Naive thymus-derived CD4-positive, alpha-beta T cell (primary cell): ENCODE measurements at regions not wholly inside any gene's neighbourhood (a gene's known extent, or its start where the extent isn't known, plus 50 kb on each side); places are given as distances from the start of the nearest gene placed in this dataset.

Experiments used
- ATAC-seq: fragments of 150-1000 bp; cut with Tn5 transposase; 2 replicates; pipeline ENCODE4 v1.10.0; 2021; ENCODE audit warnings: mild to moderate bottlenecking, moderate library complexity
- CTCF ChIA-PET: fragments of 350-600 bp; sonication (Branson Sonifier 250); formaldehyde crosslinking; loops from one replicate; lab custom pipeline; 2021; ENCODE audit warnings: antibody characterized with exemption; lab: Charles Lee
- POLR2A ChIA-PET: fragments of 350-600 bp; sonication (Branson Sonifier 250); formaldehyde crosslinking; loops from one replicate; lab custom pipeline; 2021; ENCODE audit warnings: antibody characterized with exemption, inconsistent platforms; lab: Charles Lee
- DNase-seq, 9 donors: peaks; one replicate each; pipeline versions ENCODE4 v3.0.0 to v3.0.0-alpha.2; 2020 to 2022; ENCODE audit warnings: mixed read lengths in 1 of 9
- H3K27ac ChIP-seq: one replicate; pipeline ENCODE4 v1.7.0; 2013; ENCODE audit warnings: mild to moderate bottlenecking, low read depth, low read length, moderate library complexity
- H3K27me3 ChIP-seq, 2 donors: one replicate each; pipeline ENCODE4 v1.7.0; 2013; ENCODE audit warnings: low read length in 2 of 2, mild to moderate bottlenecking in 2 of 2, moderate library complexity in 2 of 2; ENCODE audit not compliant: control insufficient read depth in 2 of 2, insufficient read depth in 2 of 2
- H3K36me3 ChIP-seq, 3 experiments: 1 replicate in 2 of 3; 2 replicates in 1 of 3; pipeline ENCODE4 v1.7.0; 2013; ENCODE audit warnings: low read length in 3 of 3, mild to moderate bottlenecking in 3 of 3, moderate library complexity in 1 of 3; ENCODE audit not compliant: insufficient read depth in 3 of 3, control insufficient read depth in 2 of 3
- H3K4me1 ChIP-seq, 2 donors: one replicate each; pipeline ENCODE4 v1.7.0; 2013; ENCODE audit warnings: low read length in 2 of 2, mild to moderate bottlenecking in 2 of 2, moderate library complexity in 1 of 2; ENCODE audit not compliant: control insufficient read depth in 2 of 2, insufficient read depth in 2 of 2
- H3K4me3 ChIP-seq: 2 replicates; pipeline ENCODE4 v1.7.0; 2013; ENCODE audit warnings: mild to moderate bottlenecking, low read length
- H3K9me3 ChIP-seq, 3 experiments: 1 replicate in 2 of 3; 2 replicates in 1 of 3; pipeline ENCODE4 v1.7.0; 2013; ENCODE audit warnings: low read length in 3 of 3; ENCODE audit not compliant: control insufficient read depth in 2 of 3
- H3K27ac Mint-ChIP-seq, 9 donors: one replicate each; pipeline ENCODE4 v1.8.0; 2020 to 2022; ENCODE audit warnings: mixed read lengths in 9 of 9, mild to moderate bottlenecking in 8 of 9, moderate library complexity in 5 of 9, inconsistent platforms in 2 of 9
- H3K27me3 Mint-ChIP-seq, 5 donors: one replicate each; pipeline ENCODE4 v1.8.0; 2021 to 2022; ENCODE audit warnings: mixed read lengths in 5 of 5, mild to moderate bottlenecking in 1 of 5
- H3K36me3 Mint-ChIP-seq, 5 donors: one replicate each; pipeline ENCODE4 v1.8.0; 2020 to 2022; ENCODE audit warnings: mixed read lengths in 5 of 5, mild to moderate bottlenecking in 3 of 5, inconsistent platforms in 1 of 5
- H3K4me1 Mint-ChIP-seq, 7 donors: one replicate each; pipeline ENCODE4 v1.8.0; 2020 to 2022; ENCODE audit warnings: mixed read lengths in 7 of 7, mild to moderate bottlenecking in 3 of 7, inconsistent platforms in 1 of 7
- H3K4me3 Mint-ChIP-seq, 10 donors: one replicate each; pipeline ENCODE4 v1.8.0; 2020 to 2022; ENCODE audit warnings: mild to moderate bottlenecking in 10 of 10, mixed read lengths in 10 of 10, moderate library complexity in 6 of 10, inconsistent platforms in 2 of 10
- H3K9me3 Mint-ChIP-seq, 11 donors: one replicate each; pipeline ENCODE4 v1.8.0; 2020 to 2022; ENCODE audit warnings: mixed read lengths in 11 of 11, mild to moderate bottlenecking in 4 of 11, inconsistent platforms in 1 of 11, moderate library complexity in 1 of 11
- intact Hi-C, 2 donors: fragments of 100-400 bp; cut with micrococcal nuclease; formaldehyde crosslinking; loops; one replicate each; pipeline ENCODE4 v1.15.1; 2023

DNA sequence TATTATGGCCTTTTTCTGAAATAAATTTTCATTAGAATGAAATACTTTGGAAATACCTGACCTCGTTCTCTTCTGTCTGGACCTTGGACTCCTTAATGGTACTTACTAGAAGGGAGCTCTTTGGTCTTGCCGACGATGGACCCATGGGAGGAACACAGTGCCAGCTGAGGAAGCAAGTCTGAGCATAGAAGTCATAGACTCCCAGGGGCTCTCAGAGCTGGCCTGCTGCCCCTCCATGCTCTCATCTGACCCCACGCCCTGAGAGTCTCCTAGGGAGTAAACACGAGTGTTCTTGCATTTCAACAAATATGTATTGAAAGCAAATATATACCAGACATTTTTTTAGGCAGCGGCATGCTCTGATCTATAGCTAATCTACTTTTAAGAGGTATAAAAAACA is 87.8 kb downstream of the PLEKHG1 start:
- Mint-ChIP-seq H3K36me3 (no peaks in the 10 kb centered on the region), H3K27ac (peak overlapping the region in 1 of 9 donors; percentile 39), H3K4me3 (no peak overlapping the region), H3K27me3 (peaks cover 0 to 9% (median 5%) of the 10 kb centered on the region in 5 donors), H3K4me1 (no peaks in the 10 kb centered on the region), H3K9me3 (no peaks in the 10 kb centered on the region)
- no peaks in the 10 kb centered on the region for H3K9me3 ChIP-seq
- ChIA-PET CTCF (interaction anchor here (0.6 kb wide), 1 partner anchor 733 kb away, joined by 4 read pairs; no protein-coding TSS in a partner anchor), POLR2A (no interaction called here)
- H3K36me3 ChIP-seq, result no peaks in the 10 kb centered on the region
- ATAC-seq (no peak), DNase-seq (no peak)
- intact Hi-C loops, result no loop called here
- H3K4me3 ChIP-seq, result no peak overlapping the region
- no peaks in the 10 kb centered on the region for H3K4me1 ChIP-seq
- no peak overlapping the region for H3K27ac ChIP-seq
- H3K27me3 ChIP-seq, result no peaks in the 10 kb centered on the region

DNA sequence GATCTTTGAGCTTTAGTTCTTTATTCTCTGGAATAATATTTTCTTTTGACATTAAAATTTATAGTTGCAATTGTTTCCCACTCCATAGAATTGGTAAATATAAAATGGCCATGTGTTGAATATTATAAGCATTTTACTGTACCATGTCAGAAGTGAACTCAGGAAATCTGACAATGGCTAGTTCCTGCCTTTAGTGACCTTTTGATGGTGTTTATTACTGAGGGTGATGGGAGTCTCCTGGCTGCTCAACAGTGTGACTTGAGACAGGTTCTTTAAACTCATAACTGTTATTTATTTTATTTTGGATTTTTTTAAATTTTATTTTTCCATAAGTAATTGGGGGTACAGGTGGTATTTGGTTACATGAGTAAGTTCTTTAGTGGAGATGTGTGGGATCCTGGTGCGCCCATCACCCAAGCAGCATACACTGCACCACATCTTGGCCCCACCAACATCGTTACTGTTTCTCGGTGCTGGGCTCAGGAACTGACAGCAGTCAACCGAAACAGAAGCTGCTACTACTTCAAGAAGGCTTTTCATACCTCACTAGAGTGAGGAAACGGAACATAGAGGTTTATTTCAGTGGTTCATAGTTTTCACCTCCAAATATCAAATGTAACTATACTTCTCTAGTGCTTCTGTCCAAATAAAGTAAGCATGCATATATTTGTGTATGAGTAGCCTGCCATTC is 90.4 kb downstream of the PLEKHG1 start:
- H3K4me3 ChIP-seq, result no peak overlapping the region

DNA sequence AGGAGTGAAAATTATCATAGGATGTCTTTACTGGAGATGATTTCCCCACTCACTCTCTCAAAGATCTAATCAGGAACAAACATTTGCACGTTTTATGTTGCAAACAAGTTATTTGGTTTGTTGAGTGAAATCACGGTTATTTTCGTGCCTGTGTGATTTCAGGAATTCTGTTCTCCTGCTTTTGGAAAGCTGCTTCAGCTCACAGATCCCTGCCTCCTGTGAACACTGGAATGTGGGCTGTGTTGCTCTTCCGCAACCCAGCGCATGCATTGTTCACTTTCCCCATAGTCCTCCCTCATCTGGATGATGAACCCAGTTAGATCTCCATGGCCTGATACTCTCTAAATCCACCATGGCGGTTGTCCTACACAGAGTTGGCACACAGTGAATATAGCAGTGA is 91.0 kb downstream of the PLEKHG1 start:
- no peaks in the 10 kb centered on the region for H3K4me1 ChIP-seq
- Mint-ChIP-seq H3K36me3 (no peaks in the 10 kb centered on the region), H3K27ac (no peak overlapping the region), H3K27me3 (peaks cover 0 to 8% (median 4%) of the 10 kb centered on the region in 5 donors), H3K4me3 (no peak overlapping the region), H3K9me3 (no peaks in the 10 kb centered on the region), H3K4me1 (no peaks in the 10 kb centered on the region)
- no peaks in the 10 kb centered on the region for H3K9me3 ChIP-seq
- no peak for DNase-seq
- no peak for ATAC-seq
- H3K27ac ChIP-seq, result no peak overlapping the region
- intact Hi-C loops, result no loop called here
- H3K27me3 ChIP-seq, result no peaks in the 10 kb centered on the region
- POLR2A ChIA-PET, result no interaction called here
- H3K4me3 ChIP-seq, result no peak overlapping the region
- CTCF ChIA-PET, result no interaction called here
- no peaks in the 10 kb centered on the region for H3K36me3 ChIP-seq

More for the DNA sequence above, 90.4 kb downstream of the PLEKHG1 start:
- H3K27ac ChIP-seq, result no peak overlapping the region
- POLR2A ChIA-PET, result no interaction called here
- intact Hi-C loops, result no loop called here
- H3K9me3 ChIP-seq, result no peaks in the 10 kb centered on the region
- DNase-seq (no peak), ATAC-seq (no peak)
- Mint-ChIP-seq H3K36me3 (no peaks in the 10 kb centered on the region), H3K4me1 (no peaks in the 10 kb centered on the region), H3K4me3 (no peak overlapping the region), H3K27ac (no peak overlapping the region), H3K9me3 (no peaks in the 10 kb centered on the region), H3K27me3 (peaks cover 0 to 5% (median 4%) of the 10 kb centered on the region in 5 donors)
- no peaks in the 10 kb centered on the region for H3K27me3 ChIP-seq
- H3K4me1 ChIP-seq, result no peaks in the 10 kb centered on the region
- H3K36me3 ChIP-seq, result no peaks in the 10 kb centered on the region
- CTCF ChIA-PET, result no interaction called here

DNA sequence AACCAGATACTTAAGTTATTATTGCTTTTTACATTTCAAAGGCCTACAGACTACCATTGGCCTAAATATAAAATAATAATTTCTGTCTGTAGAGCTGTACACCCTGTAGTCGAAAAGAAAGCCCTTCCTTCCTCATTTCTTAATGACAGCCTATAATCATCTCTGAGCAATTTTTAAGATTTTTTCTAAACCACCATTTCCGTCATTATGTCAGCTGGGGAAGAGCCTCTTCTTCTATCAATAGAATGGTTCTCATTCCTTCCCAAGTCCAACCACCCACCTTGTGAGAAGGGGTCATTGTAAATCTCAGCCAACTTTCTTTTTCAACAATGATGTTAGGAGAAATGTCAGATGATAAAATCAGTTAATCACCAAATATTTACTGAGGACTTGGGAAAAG is 91.8 kb downstream of the PLEKHG1 start:
- CTCF ChIA-PET, result no interaction called here
- Mint-ChIP-seq H3K36me3 (no peaks in the 10 kb centered on the region), H3K27ac (no peak overlapping the region), H3K4me1 (no peaks in the 10 kb centered on the region), H3K27me3 (peaks cover 0 to 10% (median 4%) of the 10 kb centered on the region in 5 donors), H3K9me3 (no peaks in the 10 kb centered on the region), H3K4me3 (no peak overlapping the region)
- POLR2A ChIA-PET, result no interaction called here
- H3K27me3 ChIP-seq, result no peaks in the 10 kb centered on the region
- no peaks in the 10 kb centered on the region for H3K9me3 ChIP-seq
- H3K36me3 ChIP-seq, result no peaks in the 10 kb centered on the region
- no peaks in the 10 kb centered on the region for H3K4me1 ChIP-seq
- ATAC-seq (peak; percentile 34), DNase-seq (no peak)
- H3K27ac ChIP-seq, result no peak overlapping the region
- no peak overlapping the region for H3K4me3 ChIP-seq
- intact Hi-C loops, result no loop called here

DNA sequence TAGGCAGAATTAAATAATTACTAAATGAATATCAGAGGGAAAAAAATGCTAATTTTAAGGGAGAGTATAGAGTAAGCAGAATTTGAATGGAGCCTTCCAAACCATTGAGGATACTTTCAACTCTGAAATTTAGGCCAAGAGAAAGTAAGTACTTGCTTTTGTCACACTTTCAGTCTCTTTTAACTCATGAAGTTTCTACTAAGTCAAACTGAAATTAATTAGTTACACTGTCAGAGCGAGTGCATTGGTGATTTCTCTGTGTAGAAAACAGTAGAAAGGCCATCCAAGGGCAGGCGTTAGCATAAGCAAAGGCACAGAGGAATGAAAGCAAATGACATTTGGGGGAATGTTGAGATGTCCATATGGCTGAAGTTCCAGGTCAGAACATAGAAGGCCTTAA is 92.9 kb downstream of the PLEKHG1 start:
- ATAC-seq, result no peak
- peaks cover 0 to under 1% (median 0%) of the 10 kb centered on the region in 11 donors for H3K9me3 Mint-ChIP-seq
- peaks cover 0 to 13% (median 5%) of the 10 kb centered on the region in 5 donors for H3K27me3 Mint-ChIP-seq
- H3K36me3 Mint-ChIP-seq, result no peaks in the 10 kb centered on the region
- no peak for DNase-seq
- no peaks in the 10 kb centered on the region for H3K4me1 Mint-ChIP-seq
- H3K27ac ChIP-seq, result no peak overlapping the region
- H3K4me3 Mint-ChIP-seq, result no peak overlapping the region
- no peaks in the 10 kb centered on the region for H3K36me3 ChIP-seq
- H3K9me3 ChIP-seq, result no peaks in the 10 kb centered on the region
- intact Hi-C loops, result no loop called here
- H3K27ac Mint-ChIP-seq, result no peak overlapping the region
- POLR2A ChIA-PET, result no interaction called here
- H3K4me1 ChIP-seq, result no peaks in the 10 kb centered on the region
- CTCF ChIA-PET, result no interaction called here
- H3K27me3 ChIP-seq, result no peaks in the 10 kb centered on the region
- H3K4me3 ChIP-seq, result no peak overlapping the region

DNA sequence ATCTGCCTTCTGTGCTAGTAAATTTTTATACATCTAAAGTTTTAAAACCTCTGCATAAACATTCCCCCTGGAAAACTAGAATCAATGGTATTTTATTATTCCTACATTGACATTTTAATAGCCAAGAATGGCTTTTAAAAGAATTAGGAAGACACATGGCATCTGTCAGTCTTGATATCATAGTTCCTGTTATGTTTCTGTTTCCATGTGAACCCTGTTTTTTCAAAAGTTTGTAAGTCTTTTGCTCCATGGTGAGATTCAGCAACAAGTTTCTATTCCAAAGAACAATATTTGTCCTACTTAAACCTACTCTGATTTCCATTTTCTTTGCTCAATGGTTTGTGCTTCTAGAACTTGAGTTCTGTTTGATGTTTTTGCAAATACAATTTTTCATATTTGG is 95.2 kb downstream of the PLEKHG1 start:
- Histone ChIP-seq H3K4me3 (no peak overlapping the region), H3K9me3 (no peaks in the 10 kb centered on the region), H3K4me1 (no peaks in the 10 kb centered on the region), H3K27me3 (no peaks in the 10 kb centered on the region), H3K36me3 (no peaks in the 10 kb centered on the region), H3K27ac (no peak overlapping the region)
- H3K36me3 Mint-ChIP-seq, result no peaks in the 10 kb centered on the region
- ATAC-seq (no peak), DNase-seq (no peak)
- H3K4me1 Mint-ChIP-seq, result no peaks in the 10 kb centered on the region
- no peak overlapping the region for H3K4me3 Mint-ChIP-seq
- ChIA-PET POLR2A (no interaction called here), CTCF (interaction anchor here (0.6 kb wide), 1 partner anchor 235 kb away, joined by 3 read pairs; no protein-coding TSS in a partner anchor)
- intact Hi-C loops, result no loop called here
- no peak overlapping the region for H3K27ac Mint-ChIP-seq
- H3K9me3 Mint-ChIP-seq, result peaks cover 0 to 3% (median 0%) of the 10 kb centered on the region in 11 donors
- peaks cover 0 to 21% (median 8%) of the 10 kb centered on the region in 5 donors for H3K27me3 Mint-ChIP-seq

DNA sequence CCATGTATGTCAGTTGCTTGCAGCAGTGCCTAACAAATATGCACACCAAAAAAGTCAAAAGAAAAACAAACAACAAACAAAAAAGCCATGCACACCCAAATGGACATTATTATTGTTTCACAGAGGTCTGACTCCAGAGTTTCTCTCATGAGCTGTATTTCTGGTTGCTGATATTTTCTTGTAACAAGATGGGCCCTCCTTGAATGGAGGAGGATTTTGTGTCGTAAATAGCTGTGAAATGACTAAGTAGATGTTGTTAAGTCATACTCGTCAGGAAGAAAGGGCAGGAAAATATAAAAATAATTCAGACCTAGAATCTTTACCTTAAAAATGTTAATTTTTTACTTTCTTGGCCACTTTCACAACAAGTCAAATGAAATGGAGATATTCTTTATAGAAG is 96.0 kb downstream of the PLEKHG1 start:
- intact Hi-C loops, result no loop called here
- Histone ChIP-seq H3K4me1 (no peaks in the 10 kb centered on the region), H3K4me3 (no peak overlapping the region), H3K9me3 (no peaks in the 10 kb centered on the region), H3K27me3 (no peaks in the 10 kb centered on the region), H3K27ac (no peak overlapping the region), H3K36me3 (no peaks in the 10 kb centered on the region)
- no peaks in the 10 kb centered on the region for H3K36me3 Mint-ChIP-seq
- ATAC-seq (no peak), DNase-seq (no peak)
- H3K27me3 Mint-ChIP-seq, result peaks cover 0 to 21% (median 8%) of the 10 kb centered on the region in 5 donors
- H3K9me3 Mint-ChIP-seq, result peaks cover 0 to 3% (median 0%) of the 10 kb centered on the region in 11 donors
- H3K27ac Mint-ChIP-seq, result no peak overlapping the region
- no peak overlapping the region for H3K4me3 Mint-ChIP-seq
- no peaks in the 10 kb centered on the region for H3K4me1 Mint-ChIP-seq
- CTCF ChIA-PET, result no interaction called here
- POLR2A ChIA-PET, result no interaction called here
